ENCODE measurements at regions not wholly inside any gene's neighbourhood (a gene's known extent, or its start where the extent isn't known, plus 50 kb on each side); places are given as distances from the start of the nearest gene placed in this dataset.

GRCh38 chr10:8790390-8790789 is 735.9 kb downstream of the GATA3 start:
- no TSS peak for BruUV-seq (replicated peaks)
- no peak for ATAC-seq

More at GRCh38 chr10:8790390-8790789, 735.9 kb downstream of the GATA3 start:
- no peaks in the 10 kb centered on the region for H3K27me3 ChIP-seq (ENCODE audit: insufficient read depth, low read length)
- H4K20me1 ChIP-seq (ENCODE audit: insufficient read depth): no peaks in the 10 kb centered on the region
- H3K4me1 ChIP-seq (ENCODE audit: control insufficient read depth in 1 of 2, insufficient read depth in 2 of 2, low read length in 2 of 2): no peaks in the 10 kb centered on the region
- DNase-seq (ENCODE audit: low read depth, low spot score): no peak
- H3K36me3 ChIP-seq (ENCODE audit: control insufficient read depth in 1 of 2, insufficient read depth in 2 of 2, low read length in 2 of 2): no peaks in the 10 kb centered on the region
- H3K27ac ChIP-seq (ENCODE audit: low read depth, low read length): no peak overlapping the region
- no peak overlapping the region for H3K4me3 ChIP-seq (replicated peaks in 1 of 2; ENCODE audit: low read depth in 1 of 2, low read length in 2 of 2)
- no peaks in the 10 kb centered on the region for H3K79me2 ChIP-seq (ENCODE audit: insufficient read depth, low read length)
- no peak overlapping the region for H3K9ac ChIP-seq (ENCODE audit: low read length)
- ChIA-PET POLR2A (no interaction called here), RAD21 (ENCODE audit: low non-redundant PET in 1 of 2, low total read pairs in 2 of 2, uncharacterized antibody in 2 of 2, unreplicated experiment in 2 of 2) (no interaction called here), CTCF (no interaction called here)
- H2AFZ ChIP-seq (ENCODE audit: low read depth, low read length, poor library complexity, severe bottlenecking): no peak overlapping the region
- peaks cover 7 to 18% of the 10 kb centered on the region in 2 experiments; a peak in 2 of 4 replicates for H3K9me3 ChIP-seq (ENCODE audit: control insufficient read depth in 1 of 2, insufficient read depth in 1 of 2, low read depth in 1 of 2, low read length in 2 of 2)
- no peak for TF ChIP-seq SP1 (IDR thresholded peaks at IDR 0.05; ENCODE audit: low read depth)
- TF ChIP-seq EZH2phosphoT487 (IDR thresholded peaks at IDR 0.05; ENCODE audit: borderline replicate concordance): no peak
- no peak for TF ChIP-seq TCF7L2 (IDR thresholded peaks at IDR 0.05; ENCODE audit: borderline replicate concordance, extremely low read depth, insufficient read depth, insufficient read length)
- no peak for TF ChIP-seq ZNF274 (IDR thresholded peaks at IDR 0.05; ENCODE audit: low read depth, low read length)
- no peak for TF ChIP-seq REST (IDR thresholded peaks at IDR 0.05; ENCODE audit: low read depth)
- TF ChIP-seq ELF1 (IDR thresholded peaks at IDR 0.05; ENCODE audit: borderline replicate concordance, low read depth): no peak
- TF ChIP-seq MAX (IDR thresholded peaks at IDR 0.05): no peak
- TF ChIP-seq POLR2AphosphoS5 (IDR thresholded peaks at IDR 0.05; ENCODE audit: low read depth, low read length): no peak
- TF ChIP-seq CBX3 (IDR thresholded peaks at IDR 0.05; ENCODE audit: low read depth): no peak
- no peak for TF ChIP-seq YY1 (IDR thresholded peaks at IDR 0.05; ENCODE audit: extremely low read depth, insufficient replicate concordance, low read depth, low read length)
- TF ChIP-seq CEBPB (IDR thresholded peaks at IDR 0.05; ENCODE audit: low read depth): no peak
- TF ChIP-seq FOSL1 (IDR thresholded peaks at IDR 0.05; ENCODE audit: low read depth): no peak
- no peak for TF ChIP-seq SIN3A (IDR thresholded peaks at IDR 0.05; ENCODE audit: low read depth)
- TF ChIP-seq RAD21 (IDR thresholded peaks at IDR 0.05; ENCODE audit: low read depth): no peak
- no peak for TF ChIP-seq POLR2A (IDR thresholded peaks at IDR 0.05; ENCODE audit: borderline replicate concordance, extremely low read depth, insufficient read depth, insufficient read length)
- TF ChIP-seq, protein P1, sequence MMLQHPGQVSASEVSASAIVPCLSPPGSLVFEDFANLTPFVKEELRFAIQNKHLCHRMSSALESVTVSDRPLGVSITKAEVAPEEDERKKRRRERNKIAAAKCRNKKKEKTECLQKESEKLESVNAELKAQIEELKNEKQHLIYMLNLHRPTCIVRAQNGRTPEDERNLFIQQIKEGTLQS (IDR thresholded peaks at IDR 0.05): no peak
- TF ChIP-seq SRF (IDR thresholded peaks at IDR 0.05; ENCODE audit: low read depth): no peak
- no peak for TF ChIP-seq ZFX (IDR thresholded peaks at IDR 0.05)
- no peak for TF ChIP-seq EGR1 (IDR thresholded peaks at IDR 0.05; ENCODE audit: low read depth)
- no peak for TF ChIP-seq EZH2 (IDR thresholded peaks at IDR 0.05)
- H3K4me2 ChIP-seq (ENCODE audit: low read length): no peak overlapping the region
- intact Hi-C loops (cut with micrococcal nuclease): no loop called here
- no peaks in the 10 kb centered on the region for H3K9me2 ChIP-seq (ENCODE audit: insufficient read depth)

Measured in HCT116 (cell line).